ENCODE measurements at regions not wholly inside any gene's neighbourhood (a gene's known extent, or its start where the extent isn't known, plus 50 kb on each side); places are given as distances from the start of the nearest gene placed in this dataset.

GRCh38 chr18:69109686-69110085 is 291.0 kb upstream of the DOK6 start:
- DNase-seq (ENCODE audit: low read depth), result peak; percentile 20

GRCh38 chr18:69120833-69121232 is 279.9 kb upstream of the DOK6 start:
- no peak for DNase-seq (ENCODE audit: low read depth)

GRCh38 chr18:69123421-69123820 is 277.3 kb upstream of the DOK6 start:
- DNase-seq (ENCODE audit: low read depth), result no peak

- no peak for DNase-seq (ENCODE audit: low read depth)
These were observed 272.7 kb upstream of the DOK6 start for GRCh38 chr18:69127873-69128500.

- no peak for DNase-seq (ENCODE audit: low read depth)
These were observed 272.1 kb upstream of the DOK6 start for GRCh38 chr18:69128566-69128965.

- DNase-seq (ENCODE audit: low read depth), result no peak
These were observed 271.7 kb upstream of the DOK6 start for GRCh38 chr18:69128978-69129377.

- DNase-seq (ENCODE audit: low read depth), result no peak
These were observed 262.6 kb upstream of the DOK6 start for GRCh38 chr18:69138088-69138487.

GRCh38 chr18:69143084-69143483 is 257.6 kb upstream of the DOK6 start:
- no peak for DNase-seq (ENCODE audit: low read depth)

- no peak for DNase-seq (ENCODE audit: low read depth)
These were observed 248.3 kb upstream of the DOK6 start for GRCh38 chr18:69152436-69152835.

GRCh38 chr18:69157906-69158305 is 242.8 kb upstream of the DOK6 start:
- no peak for DNase-seq (ENCODE audit: low read depth)

GRCh38 chr18:69158944-69159343 is 241.7 kb upstream of the DOK6 start:
- no peak for DNase-seq (ENCODE audit: low read depth)

- no peak for DNase-seq (ENCODE audit: low read depth)
These were observed 239.2 kb upstream of the DOK6 start for GRCh38 chr18:69161383-69162028.

GRCh38 chr18:69162649-69163048 is 238.0 kb upstream of the DOK6 start:
- no peak for DNase-seq (ENCODE audit: low read depth)

GRCh38 chr18:69172046-69172445 is 228.6 kb upstream of the DOK6 start:
- DNase-seq (ENCODE audit: low read depth), result no peak

GRCh38 chr18:69175681-69176080 is 225.0 kb upstream of the DOK6 start:
- DNase-seq (ENCODE audit: low read depth), result no peak

GRCh38 chr18:69176741-69177140 is 223.9 kb upstream of the DOK6 start:
- DNase-seq (ENCODE audit: low read depth), result no peak

GRCh38 chr18:69177702-69178101 is 223.0 kb upstream of the DOK6 start:
- DNase-seq (ENCODE audit: low read depth), result no peak

GRCh38 chr18:69186162-69186561 is 214.5 kb upstream of the DOK6 start:
- DNase-seq (ENCODE audit: low read depth), result no peak

GRCh38 chr18:69196336-69196735 is 204.4 kb upstream of the DOK6 start:
- no peak for DNase-seq (ENCODE audit: low read depth)

- no peak for DNase-seq (ENCODE audit: low read depth)
These were observed 194.8 kb upstream of the DOK6 start for GRCh38 chr18:69205925-69206324.

- DNase-seq (ENCODE audit: low read depth), result no peak
These were observed 192.1 kb upstream of the DOK6 start for GRCh38 chr18:69208545-69208944.

GRCh38 chr18:69209761-69210160 is 190.9 kb upstream of the DOK6 start:
- DNase-seq (ENCODE audit: low read depth), result no peak

- no peak for DNase-seq (ENCODE audit: low read depth)
These were observed 186.8 kb upstream of the DOK6 start for GRCh38 chr18:69213842-69214241.

- DNase-seq (ENCODE audit: low read depth), result no peak
These were observed 185.5 kb upstream of the DOK6 start for GRCh38 chr18:69215161-69215560.

All from HS-5 (cell line).